ENCODE measurements at regions not wholly inside any gene's neighbourhood (a gene's known extent, or its start where the extent isn't known, plus 50 kb on each side); places are given as distances from the start of the nearest gene placed in this dataset.
A peak's percentile ranks its signal among the peaks of the same experiment; 100 is the strongest.
"Not testable (repeated sequence)": the region's sequence is repeated elsewhere in the genome, so short reads cannot be mapped to it uniquely, and the experiment has no call there.

- DNase-seq (no peak), ATAC-seq (no peak)
- intact Hi-C loops (cut with micrococcal nuclease), result no loop called here
Observed at GRCh38 chr2:65628156-65628555, 195.8 kb upstream of the SPRED2 start.

DNA sequence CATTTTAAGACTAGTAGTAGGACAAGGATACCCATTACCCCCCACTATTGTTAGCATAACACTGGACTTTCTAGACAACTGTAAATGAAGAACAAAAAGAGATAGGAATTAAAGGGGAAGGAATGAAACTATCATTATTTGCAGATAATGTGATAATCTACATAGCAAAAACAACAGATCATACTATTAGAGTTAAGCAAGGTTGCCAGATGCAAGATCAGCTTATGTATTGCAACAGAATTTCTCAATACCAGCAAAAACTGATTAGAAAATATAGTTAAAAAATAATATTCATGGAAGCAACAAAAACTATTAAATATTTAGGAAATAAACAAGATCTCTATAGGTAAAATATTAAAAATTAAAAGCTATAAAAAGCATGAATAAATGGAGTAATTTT, 194.4 kb upstream of the SPRED2 start:
- DNase-seq, result no peak
- ATAC-seq, result no peak
- intact Hi-C loops (cut with micrococcal nuclease), result no loop called here

GRCh38 chr2:65625982-65626381, 193.6 kb upstream of the SPRED2 start:
- DNase-seq (no peak), ATAC-seq (no peak)
- intact Hi-C loops (cut with micrococcal nuclease), result no loop called here

DNA sequence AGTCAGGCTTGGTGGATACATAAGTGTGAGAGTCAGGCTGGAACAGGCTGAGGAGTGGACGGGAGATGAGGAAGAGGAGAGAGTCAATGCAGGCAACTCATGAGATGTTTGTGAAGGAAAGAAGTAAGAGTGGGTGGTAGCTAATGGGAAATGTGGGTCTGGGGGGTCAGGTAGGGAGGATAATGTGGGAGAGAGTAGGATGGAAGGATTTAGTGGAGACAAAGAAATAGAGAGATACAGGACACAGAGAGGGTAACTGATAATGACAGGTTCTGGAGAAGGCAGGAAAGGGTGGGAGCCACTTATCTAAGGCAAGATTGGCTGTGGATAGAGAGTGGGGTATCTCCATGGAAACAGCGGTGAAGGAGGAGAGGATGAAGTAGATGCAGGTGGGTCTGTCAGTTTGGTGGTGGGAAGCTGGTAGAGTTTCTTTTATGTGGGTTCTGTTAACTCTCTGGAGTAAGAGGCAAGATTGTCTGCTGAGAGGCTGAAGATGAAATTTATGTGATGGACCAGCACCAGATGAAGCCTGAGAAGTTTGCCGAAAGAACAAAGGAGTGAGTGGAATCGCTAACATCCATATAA, 190.6 kb upstream of the SPRED2 start:
- intact Hi-C loops (cut with micrococcal nuclease), result no loop called here
- DNase-seq (no peak), ATAC-seq (no peak)

- ATAC-seq, result no peak
- intact Hi-C loops (cut with micrococcal nuclease), result no loop called here
- no peak for DNase-seq
Observed at GRCh38 chr2:65622499-65622898, 190.1 kb upstream of the SPRED2 start.

DNA sequence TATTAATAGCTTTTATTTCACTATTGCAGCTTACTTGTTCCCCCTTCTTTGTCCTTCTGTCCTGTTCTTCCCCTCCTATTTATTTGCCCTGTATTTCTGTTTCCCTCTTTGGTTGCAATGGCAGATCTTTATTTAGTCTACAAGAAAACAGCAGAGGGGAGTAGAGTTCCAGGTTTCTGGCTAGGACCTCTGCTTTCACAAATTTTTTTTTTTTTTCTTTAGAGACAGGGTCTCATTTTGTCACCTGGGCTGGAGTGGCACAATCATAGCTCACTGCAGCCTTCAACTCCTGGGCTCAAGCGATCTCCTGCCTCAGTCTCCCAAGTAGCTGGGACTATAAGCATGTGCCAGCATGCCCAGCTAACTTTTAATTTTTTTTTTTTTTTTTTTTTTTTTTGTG, 188.1 kb upstream of the SPRED2 start:
- ATAC-seq (no peak), DNase-seq (no peak)
- intact Hi-C loops (cut with micrococcal nuclease), result no loop called here

DNA sequence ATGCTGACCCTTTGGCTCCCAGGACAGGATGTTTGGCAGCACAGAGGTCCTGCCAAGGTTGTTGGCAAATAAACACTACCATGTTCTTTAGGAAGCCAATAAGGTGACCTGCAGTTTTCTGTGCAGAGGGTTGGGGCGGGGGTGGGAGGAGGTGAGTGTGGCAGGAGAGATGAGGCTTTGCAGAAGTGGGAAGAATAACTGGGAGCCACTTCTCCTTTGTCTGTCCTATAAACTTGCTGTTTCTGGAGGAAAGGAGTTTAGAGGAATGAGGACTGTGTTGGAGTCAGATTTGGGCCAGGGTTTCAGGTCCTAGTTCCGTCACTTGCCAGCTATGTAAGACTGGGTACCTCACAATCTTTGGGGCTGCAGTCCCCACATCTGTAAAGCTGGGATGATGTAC, 187.6 kb upstream of the SPRED2 start:
- DNase-seq (no peak), ATAC-seq (no peak)
- intact Hi-C loops (cut with micrococcal nuclease), result no loop called here

DNA sequence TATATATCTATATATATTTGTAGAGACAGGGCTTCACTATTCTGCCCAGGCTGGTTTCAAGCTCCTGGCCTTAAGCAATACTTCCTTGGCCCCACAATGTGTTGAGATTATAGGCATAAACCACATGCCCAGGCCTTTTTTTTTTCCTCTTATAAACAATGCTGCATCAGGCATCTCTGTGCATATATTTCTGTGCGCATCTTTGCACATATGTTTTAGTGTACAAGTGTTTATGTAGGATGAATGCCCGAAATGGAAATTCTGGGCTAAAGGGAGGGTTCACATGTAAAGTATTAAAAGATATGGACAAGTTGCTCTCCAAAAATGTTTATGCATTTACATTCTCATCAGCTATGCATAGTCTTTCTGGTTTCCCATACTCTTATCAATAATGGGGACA, 183.2 kb upstream of the SPRED2 start:
- DNase-seq, result no peak
- intact Hi-C loops (cut with micrococcal nuclease), result no loop called here
- ATAC-seq, result no peak

GRCh38 chr2:65613968-65614555, 181.7 kb upstream of the SPRED2 start:
- intact Hi-C loops (cut with micrococcal nuclease), result no loop called here
- DNase-seq, result no peak
- no peak for ATAC-seq

- intact Hi-C loops (cut with micrococcal nuclease), result no loop called here
- DNase-seq (no peak), ATAC-seq (peak; percentile 73)
Observed at GRCh38 chr2:65611488-65611887, 179.1 kb upstream of the SPRED2 start.

DNA sequence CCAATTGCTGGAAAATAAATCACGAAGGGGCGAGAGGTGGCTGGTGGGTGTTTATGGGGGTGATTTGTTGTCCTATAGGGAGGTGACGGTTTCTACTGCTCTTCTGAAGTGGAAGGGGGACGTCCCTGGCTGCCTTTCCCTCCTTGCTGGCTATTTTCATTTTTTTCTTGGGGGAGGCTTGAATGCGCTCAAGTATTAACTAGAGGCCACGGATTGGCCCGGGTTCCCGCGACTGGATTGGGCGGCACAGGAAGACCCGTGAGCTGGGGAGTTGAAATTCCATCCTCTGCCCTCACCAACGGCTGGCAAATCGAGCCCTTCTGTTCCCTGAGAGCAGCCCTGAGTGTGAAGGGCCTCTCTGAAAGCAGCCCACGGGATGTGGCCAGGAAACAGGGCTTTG, 176.5 kb upstream of the SPRED2 start:
- DNase-seq (no peak), ATAC-seq (no peak)
- intact Hi-C loops (cut with micrococcal nuclease), result no loop called here

DNA sequence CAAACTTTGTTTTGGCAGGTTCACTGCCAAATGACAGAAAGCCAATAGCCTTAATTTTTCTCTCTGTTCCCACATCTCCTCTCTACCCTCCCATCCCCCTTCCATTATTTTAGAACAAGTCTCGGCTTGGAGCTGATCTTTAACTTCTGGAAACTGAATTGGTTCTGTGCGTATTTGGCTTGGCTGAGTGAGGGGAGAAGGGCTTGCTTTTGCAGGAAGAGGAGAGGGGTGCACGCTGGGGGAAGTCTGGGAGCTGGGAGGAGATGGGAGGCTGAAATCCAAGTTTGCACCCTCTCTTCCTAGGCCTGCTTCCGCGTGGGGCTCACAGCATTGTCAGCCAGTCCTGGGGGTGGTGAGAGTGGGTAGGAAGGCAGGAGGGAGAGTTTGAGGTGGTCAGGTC, 176.1 kb upstream of the SPRED2 start:
- intact Hi-C loops (cut with micrococcal nuclease), result no loop called here
- ATAC-seq (no peak), DNase-seq (no peak)

DNA sequence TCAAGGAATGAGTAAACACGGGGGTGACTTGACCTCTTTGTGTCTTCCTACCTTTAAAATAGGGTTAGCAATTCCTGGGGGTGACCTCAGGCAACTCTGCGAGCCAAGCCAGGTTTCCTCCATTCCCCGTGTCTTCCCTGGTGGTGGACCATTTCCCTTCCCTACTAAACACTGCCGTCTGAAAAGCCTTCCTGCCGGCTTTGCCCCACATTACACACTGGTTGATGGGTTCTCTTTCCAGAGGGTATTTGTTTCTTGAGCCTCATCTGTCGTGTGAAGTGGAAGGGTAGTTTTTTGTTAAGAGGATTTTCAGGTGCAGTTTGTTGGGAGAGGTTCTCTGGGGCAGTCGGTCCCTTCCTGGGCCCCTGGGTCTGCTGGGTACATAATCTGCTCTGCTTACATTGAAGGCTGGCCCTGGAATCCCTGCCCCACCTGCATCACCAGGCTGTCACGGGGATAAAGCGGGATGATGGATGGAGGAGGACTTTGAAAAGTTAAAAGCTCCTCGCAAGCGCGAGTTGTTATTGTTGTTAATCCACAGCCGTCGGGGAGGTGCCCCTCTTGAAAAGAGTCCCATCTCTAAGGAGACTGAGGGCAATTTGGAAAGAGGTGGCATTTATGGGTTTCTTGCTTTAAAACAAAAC, 175.4 kb upstream of the SPRED2 start:
- DNase-seq (no peak), ATAC-seq (no peak)

DNA sequence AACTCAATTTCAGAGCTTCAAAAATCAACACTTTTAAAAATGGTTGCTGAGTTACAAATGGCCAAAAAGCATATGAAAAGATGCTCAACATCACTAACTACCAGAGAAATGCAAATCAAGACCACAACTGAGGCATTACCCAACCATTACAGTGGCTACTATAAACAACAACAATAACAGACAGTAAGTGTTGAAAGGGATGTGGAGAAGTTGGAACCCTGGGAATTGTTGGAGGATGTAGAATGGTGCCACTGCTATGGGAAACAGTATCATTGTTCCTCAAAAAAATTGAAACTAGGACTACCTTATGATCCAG, 173.3 kb upstream of the SPRED2 start:
- DNase-seq (no peak), ATAC-seq (no peak)
- intact Hi-C loops (cut with micrococcal nuclease), result no loop called here

More for the DNA sequence above, 175.4 kb upstream of the SPRED2 start:
- intact Hi-C loops (cut with micrococcal nuclease), result no loop called here

DNA sequence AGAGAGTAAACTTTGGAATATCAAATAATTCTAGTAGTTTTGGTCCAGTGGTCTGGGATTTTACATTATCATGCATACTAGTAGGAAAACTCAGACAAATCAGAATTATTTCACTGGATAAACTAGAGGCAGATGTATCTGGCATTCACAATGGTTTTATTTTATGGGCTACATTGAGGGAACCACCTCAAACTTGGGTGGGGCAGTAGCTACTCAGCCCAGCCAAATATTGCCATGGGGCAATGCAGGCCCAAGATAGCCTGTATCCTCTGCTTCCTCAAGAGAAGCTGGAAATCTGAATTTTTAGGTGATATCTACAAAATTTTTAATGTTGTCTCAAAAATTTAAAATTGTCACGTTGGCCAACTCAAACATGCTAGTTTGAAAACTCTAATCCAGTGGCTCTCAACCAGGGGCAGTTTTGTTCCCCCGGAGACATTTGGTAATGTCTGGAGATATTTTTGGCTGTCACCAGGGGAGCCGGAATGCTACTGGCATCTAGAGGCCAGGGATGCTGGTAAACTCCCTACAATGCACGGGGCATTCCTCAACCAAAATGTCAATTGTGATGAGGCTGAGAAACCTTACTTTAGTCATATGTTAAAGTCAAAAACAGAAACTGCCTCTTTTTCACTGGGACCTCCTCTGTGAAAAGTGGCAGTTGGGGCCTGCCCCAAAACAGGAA, 172.8 kb upstream of the SPRED2 start:
- DNase-seq, result no peak
- intact Hi-C loops (cut with micrococcal nuclease), result no loop called here
- ATAC-seq, result peak; percentile 30

DNA sequence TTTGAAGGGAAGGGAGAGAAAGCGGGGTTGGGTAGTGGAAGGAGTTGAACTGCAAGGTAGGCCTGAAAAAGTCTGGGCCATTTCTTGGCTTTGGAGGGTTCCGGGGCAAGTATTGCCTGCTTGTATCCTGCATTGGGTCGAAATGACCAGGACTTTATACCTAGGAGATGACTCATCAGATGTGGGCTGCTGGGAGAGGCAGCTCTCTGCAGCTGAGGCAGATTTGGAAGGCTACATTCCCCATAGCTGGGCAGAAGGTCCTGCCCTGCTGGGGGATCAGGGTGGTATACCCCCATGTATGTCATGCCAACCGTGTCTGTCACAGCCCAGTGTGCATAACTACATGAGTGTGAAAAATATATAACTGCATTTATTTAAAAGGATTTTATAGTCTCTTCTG, 171.8 kb upstream of the SPRED2 start:
- no peak for DNase-seq
- intact Hi-C loops (cut with micrococcal nuclease), result no loop called here
- ATAC-seq, result no peak

DNA sequence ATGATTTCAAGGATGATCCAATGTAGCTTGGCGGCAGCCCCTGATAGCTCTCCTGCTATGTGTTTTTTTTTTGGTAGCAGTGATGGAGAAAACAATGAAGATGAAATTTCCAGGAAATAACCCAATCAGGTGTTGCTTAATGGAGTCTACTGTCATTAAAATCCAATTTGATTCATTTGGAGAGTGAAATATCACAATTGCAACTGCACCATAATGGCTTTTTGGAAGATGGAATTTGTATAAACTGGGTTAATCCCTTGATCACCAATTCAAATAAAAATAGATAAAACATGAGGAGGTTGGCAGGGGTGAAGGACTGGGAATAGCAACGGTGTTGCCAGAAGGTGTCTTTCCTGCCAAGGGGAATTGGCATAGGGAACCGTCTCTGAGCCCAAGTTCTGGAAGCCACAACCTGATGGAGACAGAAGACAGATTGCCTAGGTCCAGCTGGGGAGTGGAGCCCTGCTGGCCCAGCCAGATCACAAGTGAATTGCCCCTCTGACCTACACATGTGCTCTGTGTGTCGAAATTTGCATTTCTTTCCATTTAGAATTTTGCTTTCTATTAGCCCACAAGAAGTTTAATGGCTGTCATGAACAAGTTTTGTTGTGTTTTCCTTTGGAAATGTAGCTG, 170.3 kb upstream of the SPRED2 start:
- no peak for DNase-seq
- intact Hi-C loops (cut with micrococcal nuclease), result no loop called here
- ATAC-seq, result peak; percentile 83

DNA sequence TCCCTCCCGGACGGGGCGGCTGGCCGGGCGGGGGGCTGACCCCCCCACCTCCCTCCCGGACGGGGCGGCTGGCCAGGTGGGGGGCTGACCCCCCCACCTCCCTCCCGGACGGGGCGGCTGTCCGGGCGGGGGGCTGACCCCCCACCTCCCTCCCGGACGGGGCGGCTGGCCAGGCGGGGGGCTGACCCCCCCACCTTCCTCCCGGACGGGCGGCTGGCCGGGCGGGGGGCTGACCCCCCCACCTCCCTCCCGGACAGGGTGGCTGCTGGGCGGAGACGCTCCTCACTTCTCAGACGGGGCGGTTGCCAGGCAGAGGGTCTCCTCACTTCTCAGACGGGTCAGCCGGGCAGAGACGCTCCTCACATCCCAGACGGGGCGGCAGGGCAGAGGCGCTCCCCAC, 168.5 kb upstream of the SPRED2 start:
- intact Hi-C loops (cut with micrococcal nuclease); DNase-seq; ATAC-seq: not testable (repeated sequence)

DNA sequence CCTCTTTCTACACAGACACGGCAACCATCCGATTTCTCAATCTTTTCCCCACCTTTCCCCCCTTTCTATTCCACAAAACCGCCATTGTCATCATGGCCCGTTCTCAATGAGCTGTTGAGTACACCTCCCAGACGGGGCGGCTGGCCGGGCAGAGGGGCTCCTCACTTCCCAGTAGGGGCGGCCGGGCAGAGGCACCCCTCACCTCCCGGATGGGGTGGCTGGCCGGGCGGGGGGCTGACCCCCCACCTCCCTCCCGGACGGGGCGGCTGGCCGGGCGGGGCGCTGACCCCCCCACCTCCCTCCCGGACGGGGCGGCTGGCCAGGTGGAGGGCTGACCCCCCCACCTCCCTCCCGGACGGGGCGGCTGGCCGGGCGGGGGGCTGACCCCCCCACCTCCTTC, 168.0 kb upstream of the SPRED2 start:
- DNase-seq; intact Hi-C loops (cut with micrococcal nuclease); ATAC-seq: not testable (repeated sequence)

DNA sequence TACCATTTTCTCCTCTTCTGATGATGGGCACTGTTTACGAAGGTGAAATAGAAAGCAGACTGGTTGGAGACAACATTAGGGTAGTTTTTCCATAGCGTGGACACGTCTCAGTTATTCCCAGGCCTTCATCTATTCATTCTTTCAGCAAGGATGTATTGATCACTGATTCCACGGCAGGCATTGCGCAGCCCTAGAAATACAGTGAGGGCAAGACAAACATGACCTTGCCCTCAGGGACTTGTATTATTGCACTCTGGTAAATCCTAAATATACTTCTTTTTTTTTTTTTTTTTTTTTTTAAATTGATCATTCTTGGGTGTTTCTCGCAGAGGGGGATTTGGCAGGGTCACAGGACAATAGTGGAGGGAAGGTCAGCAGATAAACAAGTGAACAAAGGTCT, 167.3 kb upstream of the SPRED2 start:
- ATAC-seq, result no peak
- no peak for DNase-seq

More for the DNA sequence above, 167.3 kb upstream of the SPRED2 start:
- intact Hi-C loops (cut with micrococcal nuclease), result no loop called here

All from left ventricle myocardium superior (tissue), 1 donor.